Kidney (tissue), 13 donors: ENCODE measurements at regions not wholly inside any gene's neighbourhood (a gene's known extent, or its start where the extent isn't known, plus 50 kb on each side); places are given as distances from the start of the nearest gene placed in this dataset.

Experiments used
- DNase-seq, 5 donors: peaks; one replicate each; pipeline ENCODE4 v3.0.0-alpha.2; 2013 to 2020
- FAIRE-seq: peaks from 2 replicates; lab custom pipeline; 2012; peaks lifted over from hg19 to GRCh38; lab: Jason Lieb, UNC
- H3K27ac ChIP-seq, 2 donors: one replicate each; pipeline ENCODE4 v1.7.0; 2013; ENCODE audit warnings: low read depth in 2 of 2, low read length in 2 of 2, inconsistent platforms in 1 of 2
- H3K27me3 ChIP-seq: one replicate; pipeline ENCODE4 v1.7.1; 2013; ENCODE audit warnings: low read length, inconsistent platforms; ENCODE audit not compliant: control insufficient read depth, insufficient read depth
- H3K36me3 ChIP-seq, 3 donors: one replicate each; pipeline versions ENCODE4 v1.7.0 to v1.7.1; 2013; ENCODE audit warnings: low read length in 3 of 3, control low read depth in 1 of 3, inconsistent platforms in 1 of 3; ENCODE audit not compliant: insufficient read depth in 3 of 3, control insufficient read depth in 2 of 3
- H3K4me1 ChIP-seq, 3 donors: one replicate each; pipeline versions ENCODE4 v1.7.0 to v1.7.1; 2013; ENCODE audit warnings: low read length in 3 of 3, inconsistent platforms in 1 of 3, low read depth in 1 of 3; ENCODE audit not compliant: control insufficient read depth in 2 of 3, insufficient read depth in 2 of 3
- H3K4me3 ChIP-seq, 3 donors: one replicate each; pipeline versions ENCODE4 v1.7.0 to v1.8.1; 2013; ENCODE audit warnings: low read length in 3 of 3, control low read depth in 1 of 3, inconsistent platforms in 1 of 3
- H3K9ac ChIP-seq, 3 donors: one replicate each; pipeline versions ENCODE4 v1.7.0 to v1.7.1; 2013; ENCODE audit warnings: low read length in 3 of 3, control low read depth in 1 of 3, inconsistent platforms in 1 of 3
- H3K9me3 ChIP-seq, 3 donors: one replicate each; pipeline versions ENCODE4 v1.7.0 to v1.7.1; 2013; ENCODE audit warnings: low read length in 3 of 3, control low read depth in 1 of 3, inconsistent platforms in 1 of 3; ENCODE audit not compliant: control insufficient read depth in 2 of 3, insufficient read depth in 1 of 3
- intact Hi-C: fragments of 100-400 bp; cut with DNase I; formaldehyde crosslinking; loops from one replicate; pipeline ENCODE4 v1.11.1; 2022
- TF ChIP-seq, protein P1 (sequence below): IDR thresholded peaks from 3 replicates; pipeline ENCODE4 v1.5.1; 2012; ENCODE audit warnings: mild to moderate bottlenecking, moderate library complexity, borderline replicate concordance; ENCODE audit not compliant: insufficient read depth; ENCODE audit errors: extremely low read depth
- donor health status: control.
- donor health status: control.
- donor health status: control.
- donor health status: control.
- donor health status: control.
- donor health status: DM: yes; HTN: yes; CAD: no.
- donor health status: Normal renal cell carcinoma (clear cell type).

DNA sequence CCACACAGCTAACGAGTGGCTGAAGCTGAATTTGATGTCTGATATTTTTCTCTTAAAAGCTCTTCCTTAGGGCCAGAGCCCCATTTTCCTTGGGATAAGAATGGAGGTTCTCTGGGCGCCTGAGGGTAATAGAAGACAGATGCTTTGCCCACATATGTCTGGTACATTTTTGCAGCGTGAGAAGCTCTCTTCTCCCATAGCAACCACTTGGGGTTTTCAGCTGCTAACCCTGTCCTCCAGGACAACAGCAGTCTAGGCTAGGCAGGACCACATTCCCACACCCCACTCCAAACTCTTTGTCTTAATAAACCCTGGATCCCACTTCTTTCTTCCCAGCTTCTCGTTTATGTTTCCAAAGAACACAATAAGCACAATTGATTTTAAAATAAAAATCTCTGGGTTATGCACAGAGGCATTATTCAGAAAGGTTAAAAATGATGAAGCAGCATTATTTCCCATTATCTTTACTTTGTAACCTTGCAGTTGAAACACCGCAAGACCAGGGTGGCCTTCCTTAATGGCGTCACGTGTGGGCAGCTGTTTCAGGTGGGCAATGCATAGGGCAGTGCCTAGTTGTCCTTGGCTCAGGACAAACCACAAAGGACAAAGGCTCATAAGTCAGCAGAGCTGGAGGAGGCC is 56.5 kb upstream of the NTRK3 start:
- intact Hi-C loops, result no loop called here
- TF ChIP-seq, protein P1, sequence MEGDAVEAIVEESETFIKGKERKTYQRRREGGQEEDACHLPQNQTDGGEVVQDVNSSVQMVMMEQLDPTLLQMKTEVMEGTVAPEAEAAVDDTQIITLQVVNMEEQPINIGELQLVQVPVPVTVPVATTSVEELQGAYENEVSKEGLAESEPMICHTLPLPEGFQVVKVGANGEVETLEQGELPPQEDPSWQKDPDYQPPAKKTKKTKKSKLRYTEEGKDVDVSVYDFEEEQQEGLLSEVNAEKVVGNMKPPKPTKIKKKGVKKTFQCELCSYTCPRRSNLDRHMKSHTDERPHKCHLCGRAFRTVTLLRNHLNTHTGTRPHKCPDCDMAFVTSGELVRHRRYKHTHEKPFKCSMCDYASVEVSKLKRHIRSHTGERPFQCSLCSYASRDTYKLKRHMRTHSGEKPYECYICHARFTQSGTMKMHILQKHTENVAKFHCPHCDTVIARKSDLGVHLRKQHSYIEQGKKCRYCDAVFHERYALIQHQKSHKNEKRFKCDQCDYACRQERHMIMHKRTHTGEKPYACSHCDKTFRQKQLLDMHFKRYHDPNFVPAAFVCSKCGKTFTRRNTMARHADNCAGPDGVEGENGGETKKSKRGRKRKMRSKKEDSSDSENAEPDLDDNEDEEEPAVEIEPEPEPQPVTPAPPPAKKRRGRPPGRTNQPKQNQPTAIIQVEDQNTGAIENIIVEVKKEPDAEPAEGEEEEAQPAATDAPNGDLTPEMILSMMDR, result no peak
- FAIRE-seq, result no peak
- H3K36me3 ChIP-seq, result no peaks in the 10 kb centered on the region
- H3K9me3 ChIP-seq, result no peaks in the 10 kb centered on the region
- no peak overlapping the region for H3K9ac ChIP-seq
- H3K4me3 ChIP-seq, result no peak overlapping the region
- H3K27me3 ChIP-seq, result no peaks in the 10 kb centered on the region
- H3K4me1 ChIP-seq, result no peaks in the 10 kb centered on the region
- no peak overlapping the region for H3K27ac ChIP-seq
- no peak for DNase-seq

- Histone ChIP-seq H3K27me3 (no peaks in the 10 kb centered on the region), H3K4me3 (no peak overlapping the region), H3K4me1 (no peaks in the 10 kb centered on the region), H3K27ac (no peak overlapping the region), H3K9me3 (no peaks in the 10 kb centered on the region), H3K36me3 (no peaks in the 10 kb centered on the region), H3K9ac (no peak overlapping the region)
- FAIRE-seq, result no peak
- intact Hi-C loops, result no loop called here
- DNase-seq, result no peak
- TF ChIP-seq, protein P1, result no peak
Measured at GRCh38 chr15:88309363-88309762, 52.8 kb upstream of the NTRK3 start.

DNA sequence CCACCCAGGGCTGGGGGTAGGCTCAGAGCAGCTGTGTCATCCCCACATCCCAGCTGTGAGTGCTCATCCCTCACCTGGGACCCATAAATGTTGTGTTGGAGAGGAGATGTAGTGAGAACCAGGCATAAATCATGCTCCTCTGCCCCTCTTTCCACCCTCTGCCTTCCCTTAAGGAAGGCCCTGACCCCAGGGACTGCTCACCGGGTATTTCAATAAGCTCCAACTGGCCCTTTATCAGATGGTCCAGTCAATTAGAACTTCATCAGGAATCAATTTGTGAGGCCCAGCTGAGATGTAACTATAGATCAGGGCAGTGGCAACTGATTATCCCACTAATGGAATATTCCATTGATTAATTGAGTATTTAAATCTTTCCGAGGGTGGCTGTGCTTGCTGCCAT is 50.8 kb upstream of the NTRK3 start:
- Histone ChIP-seq H3K4me1 (no peaks in the 10 kb centered on the region), H3K9me3 (no peaks in the 10 kb centered on the region), H3K27me3 (no peaks in the 10 kb centered on the region), H3K4me3 (no peak overlapping the region), H3K9ac (no peak overlapping the region), H3K27ac (no peak overlapping the region), H3K36me3 (no peaks in the 10 kb centered on the region)
- no peak for FAIRE-seq
- TF ChIP-seq, protein P1, result no peak
- DNase-seq, result no peak
- intact Hi-C loops, result no loop called here
